ENCODE measurements at regions not wholly inside any gene's neighbourhood (a gene's known extent, or its start where the extent isn't known, plus 50 kb on each side); places are given as distances from the start of the nearest gene placed in this dataset.

- H3K79me1 ChIP-seq (ENCODE audit: insufficient read depth, low read depth, low read length, poor library complexity, severe bottlenecking) = no peaks in the 10 kb centered on the region
- H3K23me2 ChIP-seq (ENCODE audit: insufficient read length, low read depth, low read length, poor library complexity, severe bottlenecking) = no peaks in the 10 kb centered on the region
- no peaks in the 10 kb centered on the region for H3K9me3 ChIP-seq (ENCODE audit: control insufficient read depth, low read depth, low read length)
- peaks cover under 1 to 11% (median 4%) of the 10 kb centered on the region in 3 experiments; a peak in 5 of 7 replicates for H3K36me3 Mint-ChIP-seq (ENCODE audit: insufficient read depth in 1 of 3, low read depth in 3 of 3)
- DNase-seq = no peak
- H2BK12ac ChIP-seq (ENCODE audit: insufficient read length, low read depth, low read length) = no peak overlapping the region
- no peak overlapping the region for H4K8ac ChIP-seq (replicated peaks; ENCODE audit: insufficient read length, low read depth, low read length)
- H3K27me3 Mint-ChIP-seq (ENCODE audit: low read depth) = no peaks in the 10 kb centered on the region
- no peaks in the 10 kb centered on the region for H4K20me1 ChIP-seq (ENCODE audit: control insufficient read depth, insufficient read depth, insufficient read length)
- H3K4me3 Mint-ChIP-seq = no peak overlapping the region
- no peak overlapping the region for H3K9ac ChIP-seq (ENCODE audit: extremely low read depth, insufficient read length, low read length)
- H3K14ac ChIP-seq (ENCODE audit: insufficient read depth, low read length) = no peak overlapping the region
- H3K56ac ChIP-seq (ENCODE audit: insufficient read length, low read depth, low read length) = no peak overlapping the region
- H3K9me3 Mint-ChIP-seq = peaks cover 3 to 5% of the 10 kb centered on the region in 2 experiments; a peak in 4 of 5 replicates
- H3K18ac ChIP-seq (ENCODE audit: insufficient read length, low read depth, low read length) = no peak overlapping the region
- no peak overlapping the region for H3T11ph ChIP-seq (ENCODE audit: low read length)
- no peak overlapping the region for H3K23ac ChIP-seq (ENCODE audit: insufficient read length, low read depth, low read length)
- H2BK15ac ChIP-seq (ENCODE audit: low read depth, low read length) = no peak overlapping the region
- no CpG with 5 or more reads among the region's 4 CpGs for WGBS (ENCODE audit: extremely low coverage, insufficient read length, low lambda C conversion rate)
- no peak overlapping the region for H2BK5ac ChIP-seq (ENCODE audit: insufficient read length, low read length)
- no peak overlapping the region for H4K91ac ChIP-seq (ENCODE audit: insufficient read length, low read depth, low read length)
- TF ChIP-seq CTCF (conservative IDR thresholded peaks at IDR 0.05) = no peak
- no peaks in the 10 kb centered on the region for H3K27me3 ChIP-seq (ENCODE audit: insufficient read depth, low read length)
- no peak overlapping the region for H2BK120ac ChIP-seq (ENCODE audit: low read depth, low read length, poor library complexity, severe bottlenecking)
- H3K4ac ChIP-seq (ENCODE audit: low read depth, low read length) = no peak overlapping the region
- H3K27ac Mint-ChIP-seq = peak overlapping the region in 2 of 3 experiments; percentile 70 to 96; a peak in 5 of 7 replicates
- no peak overlapping the region for H2BK20ac ChIP-seq (ENCODE audit: low read depth, low read length, poor library complexity, severe bottlenecking)
- H3K79me2 ChIP-seq (ENCODE audit: insufficient read depth, low read length) = peaks cover 3% of the 10 kb centered on the region; the same call in 1 of the 2 replicates
- H3K4me2 ChIP-seq (ENCODE audit: insufficient read depth, insufficient read length, low read length) = no peak overlapping the region
- H2AK5ac ChIP-seq (ENCODE audit: insufficient read length, low read length) = peak overlapping the region; percentile 9
- no peak overlapping the region for H3K27ac ChIP-seq (ENCODE audit: insufficient read length, low read depth, low read length)
- H4K5ac ChIP-seq (ENCODE audit: insufficient read length, low read depth, low read length) = no peak overlapping the region
- peaks cover 54 to 55% of the 10 kb centered on the region in 2 experiments for H3K4me1 Mint-ChIP-seq
- H2AFZ ChIP-seq (ENCODE audit: low read length) = no peak overlapping the region
- peaks cover 11% of the 10 kb centered on the region; the same call in 1 of the 2 replicates for H3K4me1 ChIP-seq (ENCODE audit: insufficient read depth, low read length)
These were observed 94.3 kb downstream of the ELAPOR2 start for GRCh38 chr7:86964973-86965726.

Data from H9 (cell line).